Dermis microvascular lymphatic vessel endothelial cell (primary cell): ENCODE measurements at regions not wholly inside any gene's neighbourhood (a gene's known extent, or its start where the extent isn't known, plus 50 kb on each side); places are given as distances from the start of the nearest gene placed in this dataset.
"Not testable (repeated sequence)": the region's sequence is repeated elsewhere in the genome, so short reads cannot be mapped to it uniquely, and the experiment has no call there.

ENCODE experiments used
- DNase-seq, 2 donors: peaks; one replicate each; pipeline versions ENCODE4 v3.0.0 to v3.0.0-alpha.2; 2010; ENCODE audit warnings: low read depth in 2 of 2

DNA sequence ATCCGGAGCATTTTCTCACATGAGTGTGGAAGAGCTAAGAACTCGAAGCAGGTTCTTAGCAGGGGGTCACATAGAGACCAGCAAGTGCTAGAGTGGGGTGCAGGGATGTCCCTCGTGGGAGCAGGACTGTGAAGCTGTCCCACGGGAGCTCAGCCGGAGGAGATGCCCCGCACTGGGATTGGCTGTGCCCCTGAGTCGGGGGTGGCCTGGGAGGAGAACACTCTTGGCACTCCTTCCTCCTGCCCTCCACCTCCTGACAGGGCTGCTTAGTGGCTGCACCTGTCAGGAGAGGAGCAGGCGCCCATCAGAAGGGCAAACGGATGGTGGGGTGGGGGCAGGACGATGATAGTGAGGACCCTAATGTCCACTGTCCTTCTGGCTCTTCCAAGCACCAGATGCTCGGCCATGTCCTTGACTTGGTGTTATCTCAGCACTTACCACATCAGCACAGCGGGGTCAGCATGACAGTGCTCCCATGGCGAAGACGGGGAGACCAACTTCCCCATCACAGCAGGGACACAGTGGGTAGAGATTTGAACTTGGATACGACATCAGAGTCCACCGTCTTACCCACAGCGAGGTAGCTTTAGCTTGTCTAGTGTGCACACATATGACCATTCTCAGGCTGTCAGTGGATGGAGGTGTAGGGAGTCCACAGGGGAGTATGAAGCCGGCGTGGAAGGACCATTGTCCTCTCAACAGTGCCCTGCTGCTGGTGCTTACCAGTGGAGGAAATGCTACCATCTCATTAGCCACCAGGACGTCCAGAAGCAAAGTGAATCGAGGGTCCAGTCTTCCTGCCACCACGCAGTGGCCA lies 142.5 kb upstream of the SHH start:
- DNase-seq, result no peak

DNA sequence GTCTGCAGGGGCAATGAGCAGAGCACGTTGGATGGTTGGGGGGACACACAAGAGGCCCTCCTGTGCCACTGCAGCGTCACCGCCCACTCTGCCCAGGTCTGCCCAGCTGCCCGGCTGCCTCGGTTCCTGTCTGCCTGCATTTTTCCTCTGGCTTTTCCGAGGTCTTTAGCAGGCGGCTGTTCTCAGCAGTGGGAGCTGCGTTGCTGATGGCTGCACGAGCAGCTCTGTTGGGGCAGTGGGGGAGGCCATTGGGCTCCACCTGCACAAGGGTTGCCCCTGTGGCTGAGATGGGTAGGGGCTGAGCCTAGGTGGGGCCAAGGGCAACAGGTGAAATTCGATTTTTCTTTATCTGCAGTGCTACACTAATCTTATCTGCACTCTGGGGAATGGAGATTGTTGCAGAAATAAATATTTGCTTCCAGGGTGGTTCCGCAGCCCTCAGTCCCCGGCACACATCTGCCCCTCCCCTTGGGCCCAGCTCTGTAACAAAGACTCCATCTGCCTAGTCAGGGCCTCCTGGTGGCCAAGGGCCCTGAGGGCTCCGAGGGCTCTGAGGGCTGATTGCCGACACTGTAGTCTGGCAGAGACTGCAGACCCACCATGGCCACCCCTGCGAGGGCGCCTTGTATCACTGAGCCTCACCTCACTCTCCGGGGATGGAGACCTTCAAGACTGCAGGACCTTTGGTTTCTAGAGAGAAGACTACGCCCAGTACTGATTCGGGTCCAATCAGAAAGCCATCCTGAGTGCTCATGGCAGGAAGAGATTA lies 141.7 kb upstream of the SHH start:
- DNase-seq, result no peak

GRCh38 chr7:155953501-155953778 lies 141.2 kb upstream of the SHH start:
- no peak for DNase-seq

DNA sequence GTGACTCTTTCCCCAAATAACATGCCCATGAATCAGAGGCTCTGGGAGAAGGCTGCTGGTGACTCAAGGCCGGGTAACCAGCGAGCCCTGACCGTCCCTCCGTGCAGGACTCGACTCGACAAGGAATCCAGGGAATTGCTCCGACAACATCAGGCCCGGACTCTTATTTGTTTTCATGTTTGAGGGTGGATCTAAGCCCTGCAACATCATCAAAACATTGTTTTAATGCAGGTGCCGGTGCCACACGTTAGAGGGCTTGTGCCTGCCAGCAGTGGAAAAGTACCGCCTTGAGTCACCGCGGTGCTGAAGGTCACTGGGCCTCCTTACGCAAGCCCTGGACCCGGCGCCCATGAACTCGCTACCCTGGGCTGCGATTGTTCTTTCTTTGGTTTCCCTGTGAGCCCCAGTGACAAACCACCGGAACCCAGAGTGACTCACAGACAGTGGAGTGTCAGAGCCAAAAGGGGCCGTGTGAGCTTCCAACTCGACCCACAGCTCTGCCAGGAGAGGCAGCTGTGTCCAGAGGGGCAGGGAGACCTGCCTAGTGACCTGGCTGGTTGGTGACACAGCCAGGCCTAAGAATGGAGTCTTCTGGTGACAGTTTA lies 139.4 kb upstream of the SHH start:
- peak; percentile 43 to 79 for DNase-seq

DNA sequence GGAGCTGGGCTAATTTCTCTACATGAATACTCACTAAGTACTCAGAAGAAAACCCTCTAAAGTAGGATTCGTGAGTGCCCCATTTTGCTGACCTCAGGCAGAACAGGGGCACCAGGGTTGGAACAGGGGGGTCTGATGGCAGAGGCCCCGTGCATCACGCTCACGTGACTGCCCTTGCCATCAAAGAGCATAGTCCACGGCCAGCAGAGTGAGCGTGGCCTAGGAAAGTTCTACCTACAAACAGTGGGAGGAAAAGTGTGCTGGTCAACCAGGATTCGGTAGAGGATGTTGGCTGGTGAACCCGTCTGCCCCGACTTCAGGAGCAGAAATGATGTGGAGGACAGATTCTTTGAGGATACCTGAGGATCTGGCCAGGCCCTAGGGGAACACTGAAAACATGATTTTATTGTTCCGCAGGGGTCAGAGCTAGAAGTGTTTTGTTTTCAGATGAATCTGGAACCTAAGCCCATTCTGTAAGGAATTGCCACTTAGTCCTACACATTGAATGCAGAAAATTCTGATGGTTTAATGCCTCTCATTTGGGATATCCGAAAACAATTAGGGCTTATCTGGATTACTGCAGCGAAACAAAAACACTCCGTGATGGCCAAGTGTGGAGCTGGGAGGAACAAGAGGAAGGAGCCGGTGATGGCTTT lies 138.8 kb upstream of the SHH start:
- no peak for DNase-seq

GRCh38 chr7:155948845-155949244 lies 136.6 kb upstream of the SHH start:
- DNase-seq, result no peak

DNA sequence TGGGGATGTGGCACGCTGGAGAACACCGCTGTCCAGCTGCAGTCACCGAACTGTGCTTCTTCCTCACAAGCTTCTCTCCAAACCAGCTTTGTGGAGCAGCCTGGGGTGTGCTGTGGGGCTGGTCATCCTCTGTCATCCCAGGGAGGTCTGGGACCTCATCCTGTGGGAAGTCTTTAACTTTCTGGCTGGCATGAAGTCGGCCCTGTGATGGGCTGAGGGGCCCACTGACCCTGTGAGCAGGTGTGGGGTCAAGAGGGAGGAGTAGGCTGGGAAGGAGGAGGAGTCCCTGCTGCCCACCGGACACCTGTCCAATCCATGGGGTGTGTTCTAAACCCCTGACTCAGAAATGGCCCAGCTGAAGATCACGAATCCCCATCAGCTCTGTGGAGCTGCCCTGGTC lies 136.2 kb upstream of the SHH start:
- no peak for DNase-seq

- no peak for DNase-seq
Measured at GRCh38 chr7:155947051-155947450, 134.8 kb upstream of the SHH start.

GRCh38 chr7:155945670-155946325 lies 133.5 kb upstream of the SHH start:
- DNase-seq, result no peak

DNA sequence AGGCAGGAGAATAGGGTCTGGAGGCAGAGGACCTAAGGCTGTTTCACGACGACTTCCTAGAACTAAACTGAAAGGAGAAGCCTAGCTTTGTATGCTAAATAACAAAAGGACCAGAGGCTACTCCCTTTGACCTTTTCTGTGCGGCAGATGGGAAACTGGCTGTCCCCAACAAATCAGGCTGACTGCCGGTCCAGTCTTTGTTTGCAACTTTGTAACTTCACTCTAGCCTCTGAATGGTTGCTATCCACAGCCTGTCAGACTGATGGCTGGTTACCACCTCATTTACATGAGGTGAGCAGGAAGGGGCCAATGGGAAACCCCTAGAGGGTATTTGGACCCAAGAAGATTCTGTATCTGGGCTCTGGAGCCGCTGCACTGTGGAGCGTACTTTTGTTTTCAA lies 132.6 kb upstream of the SHH start:
- no peak for DNase-seq

DNA sequence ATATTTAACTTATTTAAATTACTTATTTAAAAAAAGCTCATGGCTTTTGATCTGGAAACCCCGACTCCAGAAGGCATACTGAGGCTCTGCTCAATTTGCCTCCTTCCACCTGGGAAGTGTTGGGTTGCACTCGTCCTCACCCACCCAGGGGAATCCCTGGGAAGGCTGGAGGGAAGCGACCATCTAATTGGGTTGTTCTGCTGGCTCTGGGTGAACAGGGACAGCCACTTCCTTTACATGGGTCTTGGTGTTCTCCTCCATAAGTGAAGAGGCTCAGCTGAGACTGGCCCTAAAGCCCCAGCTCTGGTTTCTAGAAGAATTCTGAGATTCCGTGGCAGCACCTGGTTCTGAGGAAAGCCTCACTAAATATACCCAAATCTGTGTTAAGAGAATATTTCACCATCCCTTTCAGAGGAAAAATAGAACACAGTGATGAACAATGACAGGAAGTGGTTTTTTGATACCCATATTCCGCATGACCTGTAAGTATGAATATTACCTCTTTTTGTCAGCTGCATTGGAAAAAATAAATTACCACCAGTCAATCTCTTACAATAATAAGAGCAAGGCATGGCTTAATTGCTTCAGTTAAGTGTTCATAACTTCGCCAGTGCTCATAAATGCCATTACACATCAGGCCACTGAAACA lies 131.1 kb upstream of the SHH start:
- no peak for DNase-seq

DNA sequence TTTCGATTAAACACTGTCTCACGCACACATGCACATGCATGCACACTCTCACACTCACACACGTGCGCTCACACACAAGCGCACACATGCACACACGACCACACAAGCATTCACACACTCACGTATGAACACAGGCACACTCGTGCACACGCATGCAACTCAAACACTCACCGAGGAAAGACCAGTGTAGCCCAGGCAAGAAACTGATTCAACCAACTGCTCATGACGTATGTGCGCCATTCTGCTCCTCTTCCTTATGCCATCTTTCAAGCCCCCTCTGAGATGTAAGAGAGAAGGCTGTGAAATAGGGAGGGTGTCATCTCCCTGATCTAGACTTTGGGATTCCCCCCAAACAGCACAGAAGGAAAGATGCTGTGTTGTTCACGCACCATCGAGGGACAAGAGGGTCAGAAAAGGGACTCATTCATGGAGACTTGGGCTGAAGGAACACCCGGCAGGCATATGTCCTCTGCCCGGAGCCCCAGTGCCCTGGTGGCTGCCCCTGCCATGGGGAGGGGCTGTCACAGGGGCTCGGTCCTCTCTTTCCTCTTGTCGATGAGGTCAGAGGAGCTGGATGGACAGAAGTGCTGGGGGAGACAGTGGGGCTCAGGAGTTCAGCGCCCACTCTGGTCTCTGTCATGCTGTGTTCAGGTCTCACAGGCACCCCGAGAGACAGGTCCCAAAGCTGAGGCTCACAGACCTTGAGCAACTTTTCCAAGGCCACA lies 130.1 kb upstream of the SHH start:
- DNase-seq, result no peak

DNA sequence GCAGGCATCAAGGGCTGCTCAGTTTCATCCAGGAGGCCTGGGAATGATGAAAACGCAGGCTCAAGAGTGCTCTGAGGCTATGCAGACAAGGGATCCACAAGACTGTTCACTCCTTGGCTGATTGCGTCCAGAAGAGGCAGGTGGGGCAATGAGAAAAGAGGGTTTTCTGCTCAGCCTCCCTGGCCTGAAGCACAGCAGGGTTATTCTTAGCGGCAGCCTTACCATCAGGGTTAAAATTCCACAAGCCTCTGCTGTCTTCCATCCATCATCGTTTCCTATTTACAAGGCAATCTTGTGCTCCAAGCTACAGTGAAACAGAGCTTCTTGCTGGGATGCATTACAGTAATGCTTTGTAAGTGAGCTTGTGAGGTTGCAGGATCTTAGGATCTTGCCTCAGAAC lies 129.4 kb upstream of the SHH start:
- no peak for DNase-seq

DNA sequence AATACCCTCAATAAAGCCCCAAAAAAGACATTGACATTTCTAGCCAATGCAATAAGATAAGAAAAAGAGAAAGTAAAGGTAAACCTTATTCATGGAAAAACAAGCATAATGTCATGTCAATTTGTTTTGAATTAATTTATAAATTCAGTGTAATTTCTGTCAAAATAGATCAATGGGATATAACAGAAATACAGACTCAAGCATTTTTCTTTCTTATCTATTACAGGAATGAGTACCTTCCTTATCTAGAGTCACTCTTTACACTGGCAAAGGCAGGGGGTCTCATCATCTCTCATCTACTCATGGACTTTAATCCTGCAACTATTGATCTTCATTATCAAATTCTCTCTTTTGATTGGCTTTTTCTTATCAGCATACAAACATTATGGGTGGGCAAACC lies 127.1 kb upstream of the SHH start:
- no peak for DNase-seq

- no peak for DNase-seq
Measured at GRCh38 chr7:155938129-155938528, 125.9 kb upstream of the SHH start.

DNA sequence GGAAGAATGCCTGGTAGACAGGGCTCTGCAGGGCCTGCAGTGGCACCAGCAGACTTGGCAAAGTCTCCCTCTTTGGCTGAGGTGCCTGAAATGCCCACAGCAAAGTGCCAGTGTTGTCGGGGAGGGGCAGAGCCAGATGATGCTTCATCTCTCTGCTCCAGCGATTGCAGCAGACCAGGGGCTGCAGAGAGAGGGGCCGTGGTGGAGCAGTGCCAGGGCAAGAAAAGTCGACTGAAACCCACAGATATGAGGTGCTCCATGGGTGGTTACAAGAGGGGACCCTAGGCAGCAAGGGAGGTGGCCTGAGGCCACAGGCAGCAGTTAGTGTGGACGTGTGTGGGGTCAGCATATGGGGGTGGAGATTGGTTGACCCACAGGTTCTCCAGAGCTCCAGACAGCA lies 123.5 kb upstream of the SHH start:
- no peak for DNase-seq

- no peak for DNase-seq
Measured at GRCh38 chr7:155935005-155935557, 122.8 kb upstream of the SHH start.

DNA sequence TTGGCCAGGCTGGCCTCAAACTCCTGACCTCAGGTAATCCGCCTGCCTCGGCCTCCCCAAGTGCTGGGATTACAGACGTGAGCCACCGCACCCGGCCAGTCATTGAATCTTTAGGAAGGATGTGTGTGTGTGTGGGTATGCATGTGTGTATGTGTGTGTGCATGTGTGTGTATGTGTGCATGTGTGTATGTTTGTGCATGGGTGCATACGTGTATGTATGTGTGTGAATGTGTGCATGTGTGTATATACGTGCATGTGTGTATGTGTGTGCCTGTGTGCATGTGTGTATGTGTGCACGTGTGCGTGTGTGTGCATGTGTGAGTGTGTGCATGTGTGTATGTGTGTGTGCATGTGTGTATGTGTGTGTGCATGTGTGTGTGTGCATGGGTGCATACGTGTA lies 120.1 kb upstream of the SHH start:
- DNase-seq, result not testable (repeated sequence)

GRCh38 chr7:155931396-155932085 lies 119.3 kb upstream of the SHH start:
- no peak for DNase-seq

DNA sequence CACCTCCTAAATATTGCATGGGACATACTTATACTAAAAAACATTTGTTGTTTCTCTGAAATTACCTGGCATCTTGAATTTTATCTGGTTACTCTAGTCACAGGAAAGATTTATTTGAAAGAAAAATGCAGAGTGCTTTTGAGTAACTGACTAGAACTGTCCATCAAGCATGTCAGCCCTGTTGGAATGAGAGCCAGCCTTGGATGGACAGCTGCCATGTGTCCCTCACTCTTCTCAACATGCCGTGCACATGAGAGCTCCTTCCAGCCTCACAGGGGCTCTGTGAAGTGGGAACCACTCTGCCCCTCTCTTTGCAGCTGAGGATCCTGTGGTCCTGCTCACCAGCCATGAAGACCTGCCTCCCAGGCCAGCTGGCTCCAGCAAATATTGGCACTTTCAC lies 118.3 kb upstream of the SHH start:
- DNase-seq, result no peak
